ENCODE measurements at regions not wholly inside any gene's neighbourhood (a gene's known extent, or its start where the extent isn't known, plus 50 kb on each side); places are given as distances from the start of the nearest gene placed in this dataset.

DNA sequence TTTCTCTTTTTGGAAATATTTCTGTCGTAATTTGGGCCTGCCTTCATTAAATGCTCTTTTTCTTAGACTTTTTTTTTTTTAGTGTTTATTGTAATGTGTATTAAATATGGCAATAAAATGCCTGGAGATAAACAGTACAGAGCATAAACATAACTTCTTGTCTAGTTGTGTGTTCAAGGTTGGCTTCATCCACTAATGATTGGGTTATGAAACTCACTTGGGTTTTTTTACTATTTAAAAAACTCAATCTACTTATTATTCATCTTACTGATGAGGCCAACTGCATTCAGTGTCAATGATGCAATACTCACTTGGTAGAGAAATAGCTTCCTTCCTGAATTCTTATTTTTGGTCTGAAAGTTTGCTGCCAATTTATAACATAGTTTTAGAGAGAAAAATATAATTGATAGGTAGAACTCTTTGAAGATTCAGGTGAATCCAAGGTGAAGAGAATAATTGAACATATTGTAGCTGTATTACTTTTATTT is 144.2 kb upstream of the NABP1 start:
- TF ChIP-seq, protein P1, sequence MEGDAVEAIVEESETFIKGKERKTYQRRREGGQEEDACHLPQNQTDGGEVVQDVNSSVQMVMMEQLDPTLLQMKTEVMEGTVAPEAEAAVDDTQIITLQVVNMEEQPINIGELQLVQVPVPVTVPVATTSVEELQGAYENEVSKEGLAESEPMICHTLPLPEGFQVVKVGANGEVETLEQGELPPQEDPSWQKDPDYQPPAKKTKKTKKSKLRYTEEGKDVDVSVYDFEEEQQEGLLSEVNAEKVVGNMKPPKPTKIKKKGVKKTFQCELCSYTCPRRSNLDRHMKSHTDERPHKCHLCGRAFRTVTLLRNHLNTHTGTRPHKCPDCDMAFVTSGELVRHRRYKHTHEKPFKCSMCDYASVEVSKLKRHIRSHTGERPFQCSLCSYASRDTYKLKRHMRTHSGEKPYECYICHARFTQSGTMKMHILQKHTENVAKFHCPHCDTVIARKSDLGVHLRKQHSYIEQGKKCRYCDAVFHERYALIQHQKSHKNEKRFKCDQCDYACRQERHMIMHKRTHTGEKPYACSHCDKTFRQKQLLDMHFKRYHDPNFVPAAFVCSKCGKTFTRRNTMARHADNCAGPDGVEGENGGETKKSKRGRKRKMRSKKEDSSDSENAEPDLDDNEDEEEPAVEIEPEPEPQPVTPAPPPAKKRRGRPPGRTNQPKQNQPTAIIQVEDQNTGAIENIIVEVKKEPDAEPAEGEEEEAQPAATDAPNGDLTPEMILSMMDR (IDR thresholded peaks at IDR 0.05; ENCODE audit: low read depth, low read length): no peak
- no peak for TF ChIP-seq EZH2phosphoT487 (IDR thresholded peaks at IDR 0.05; ENCODE audit: low read depth)

Measured in OCI-LY3 (cell line).